GM19324 (cell line): ENCODE measurements at regions not wholly inside any gene's neighbourhood (a gene's known extent, or its start where the extent isn't known, plus 50 kb on each side); places are given as distances from the start of the nearest gene placed in this dataset.

Experiments
- ATAC-seq: cut with Tn5 transposase; IDR thresholded peaks from one replicate; pipeline ENCODE4 v1.9.1; 2021; ENCODE audit warnings: mild to moderate bottlenecking, moderate library complexity; ENCODE audit not compliant: unreplicated experiment, low FRiP score

- ATAC-seq = no peak
Observed at GRCh38 chr20:55200317-55200716, 724.9 kb downstream of the DOK5 start.

- no peak for ATAC-seq
Observed at GRCh38 chr20:55194947-55195346, 719.6 kb downstream of the DOK5 start.

GRCh38 chr20:55186228-55186627, 710.8 kb downstream of the DOK5 start:
- ATAC-seq = no peak

GRCh38 chr20:55175081-55175480, 699.7 kb downstream of the DOK5 start:
- ATAC-seq = no peak

GRCh38 chr20:55174635-55175034, 699.2 kb downstream of the DOK5 start:
- ATAC-seq = no peak

GRCh38 chr20:55174172-55174571, 698.8 kb downstream of the DOK5 start:
- no peak for ATAC-seq

GRCh38 chr20:55173601-55174000, 698.2 kb downstream of the DOK5 start:
- no peak for ATAC-seq

GRCh38 chr20:55172310-55173002, 697.1 kb downstream of the DOK5 start:
- ATAC-seq = no peak

- ATAC-seq = no peak
Observed at GRCh38 chr20:55166063-55166462, 690.7 kb downstream of the DOK5 start.

GRCh38 chr20:55160996-55161395, 685.6 kb downstream of the DOK5 start:
- no peak for ATAC-seq

- ATAC-seq = no peak
Observed at GRCh38 chr20:55160037-55160436, 684.6 kb downstream of the DOK5 start.

- no peak for ATAC-seq
Observed at GRCh38 chr20:55159230-55159629, 683.8 kb downstream of the DOK5 start.

GRCh38 chr20:55158446-55158845, 683.1 kb downstream of the DOK5 start:
- ATAC-seq = no peak

GRCh38 chr20:55155360-55155759, 680.0 kb downstream of the DOK5 start:
- no peak for ATAC-seq

- no peak for ATAC-seq
Observed at GRCh38 chr20:55153001-55153645, 677.7 kb downstream of the DOK5 start.

GRCh38 chr20:55151171-55151570, 675.8 kb downstream of the DOK5 start:
- no peak for ATAC-seq

- ATAC-seq = no peak
Observed at GRCh38 chr20:55143601-55144000, 668.2 kb downstream of the DOK5 start.

GRCh38 chr20:55142932-55143331, 667.5 kb downstream of the DOK5 start:
- no peak for ATAC-seq

GRCh38 chr20:55140631-55141030, 665.2 kb downstream of the DOK5 start:
- peak; percentile 82 for ATAC-seq

- ATAC-seq = no peak
Observed at GRCh38 chr20:55139173-55139765, 663.9 kb downstream of the DOK5 start.

GRCh38 chr20:55135923-55136322, 660.5 kb downstream of the DOK5 start:
- ATAC-seq = no peak

GRCh38 chr20:55132523-55132922, 657.1 kb downstream of the DOK5 start:
- ATAC-seq = no peak
